Activated naive CD8-positive, alpha-beta T cell treated with anti-CD3 and anti-CD28 coated beads, Interleukin-2, amount 10 ng/mL, durations not matched to agents 7 days and 5 days (primary cell): ENCODE measurements at regions not wholly inside any gene's neighbourhood (a gene's known extent, or its start where the extent isn't known, plus 50 kb on each side); places are given as distances from the start of the nearest gene placed in this dataset.
A peak's percentile ranks its signal among the peaks of the same experiment; 100 is the strongest.

ENCODE experiments used
- ATAC-seq: fragments of 150-1000 bp; cut with Tn5 transposase; one replicate; pipeline ENCODE4 v1.10.0; 2021; ENCODE audit warnings: low read depth, moderate library complexity
- POLR2A ChIA-PET: fragments of 350-600 bp; sonication (Branson Sonifier 250); formaldehyde crosslinking; loops from one replicate; lab custom pipeline; 2021; ENCODE audit warnings: antibody characterized with exemption; lab: Charles Lee
- DNase-seq: peaks from one replicate; pipeline ENCODE4 v3.0.0; 2021
- H3K27ac Mint-ChIP-seq: one replicate; pipeline ENCODE4 v1.8.0; 2022; ENCODE audit warnings: mild to moderate bottlenecking, mixed read lengths
- H3K27me3 Mint-ChIP-seq: one replicate; pipeline ENCODE4 v1.8.0; 2022; ENCODE audit warnings: mild to moderate bottlenecking, moderate library complexity, mixed read lengths
- H3K36me3 Mint-ChIP-seq: one replicate; pipeline ENCODE4 v1.8.0; 2021; ENCODE audit warnings: mild to moderate bottlenecking, mixed read lengths
- H3K4me1 Mint-ChIP-seq: one replicate; pipeline ENCODE4 v1.8.0; 2021; ENCODE audit warnings: mixed read lengths
- H3K4me3 Mint-ChIP-seq: one replicate; pipeline ENCODE4 v1.8.0; 2022; ENCODE audit warnings: mild to moderate bottlenecking, moderate library complexity, mixed read lengths
- H3K9me3 Mint-ChIP-seq: one replicate; pipeline ENCODE4 v1.8.0; 2021; ENCODE audit warnings: mixed read lengths

GRCh38 chr15:91465696-91466095 is 365.6 kb downstream of the SV2B start:
- peaks cover 39% of the 10 kb centered on the region for H3K4me1 Mint-ChIP-seq

GRCh38 chr15:91468871-91469580 is 369.0 kb downstream of the SV2B start:
- Mint-ChIP-seq H3K36me3 (peaks cover 45% of the 10 kb centered on the region), H3K9me3 (peaks cover 8% of the 10 kb centered on the region), H3K4me1 (peaks cover 53% of the 10 kb centered on the region), H3K27me3 (no peaks in the 10 kb centered on the region), H3K27ac (peak overlapping the region; percentile 99), H3K4me3 (peak overlapping the region; percentile 72)
- ATAC-seq (no peak), DNase-seq (no peak)
- POLR2A ChIA-PET = interaction anchor here (0.6 to 2.2 kb wide), 10 partner anchors 11 to 385 kb away, joined by 3 to 15 read pairs (median 3); partner anchors contain the start of gene SLCO3A1

More at GRCh38 chr15:91465696-91466095, 365.6 kb downstream of the SV2B start:
- ATAC-seq (no peak), DNase-seq (no peak)
- H3K9me3 Mint-ChIP-seq = peaks cover 8% of the 10 kb centered on the region
- H3K27ac Mint-ChIP-seq = no peak overlapping the region
- H3K27me3 Mint-ChIP-seq = no peaks in the 10 kb centered on the region
- H3K36me3 Mint-ChIP-seq = peaks cover 41% of the 10 kb centered on the region
- POLR2A ChIA-PET = interaction anchor here (0.6 kb wide), 1 partner anchor 156 kb away, joined by 6 read pairs; no protein-coding TSS in a partner anchor
- H3K4me3 Mint-ChIP-seq = no peak overlapping the region

GRCh38 chr15:91469632-91470567 is 369.8 kb downstream of the SV2B start:
- peak overlapping the region; percentile 72 for H3K4me3 Mint-ChIP-seq
- H3K9me3 Mint-ChIP-seq = peaks cover 10% of the 10 kb centered on the region
- ATAC-seq (peak; percentile 86), DNase-seq (peak; percentile 75)
- H3K4me1 Mint-ChIP-seq = peaks cover 55% of the 10 kb centered on the region
- H3K27ac Mint-ChIP-seq = peak overlapping the region; percentile 99
- POLR2A ChIA-PET = interaction anchor here (0.6 to 2.2 kb wide), 17 partner anchors 10 to 384 kb away, joined by 3 to 15 read pairs (median 3); partner anchors contain the start of gene SLCO3A1
- no peaks in the 10 kb centered on the region for H3K27me3 Mint-ChIP-seq
- peaks cover 51% of the 10 kb centered on the region for H3K36me3 Mint-ChIP-seq

DNA sequence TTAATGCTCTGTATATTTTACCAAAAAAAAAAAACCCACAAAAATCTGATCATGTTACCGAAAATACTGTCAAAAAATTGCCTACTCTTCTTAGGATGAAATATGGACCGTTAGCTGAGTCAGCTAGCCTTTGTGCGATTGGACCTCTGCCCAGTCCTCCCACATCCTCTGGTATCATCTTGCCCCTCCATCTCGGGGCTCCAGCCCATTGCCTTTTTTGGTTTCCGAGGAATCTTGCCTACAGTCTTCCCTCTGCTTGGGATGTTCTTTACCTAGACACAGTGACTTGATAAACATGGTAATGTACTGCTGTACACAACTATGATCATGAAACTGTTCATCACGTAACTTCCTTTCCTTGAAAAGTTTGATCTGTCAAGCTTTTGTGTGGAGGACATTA is 371.4 kb downstream of the SV2B start:
- Mint-ChIP-seq H3K27ac (peak overlapping the region; percentile 99), H3K9me3 (peaks cover 6% of the 10 kb centered on the region), H3K36me3 (peaks cover 55% of the 10 kb centered on the region), H3K4me1 (peaks cover 59% of the 10 kb centered on the region), H3K4me3 (peak overlapping the region; percentile 72), H3K27me3 (no peaks in the 10 kb centered on the region)
- DNase-seq (no peak), ATAC-seq (no peak)
- POLR2A ChIA-PET = interaction anchor here (0.8 to 2.0 kb wide), 10 partner anchors 8 to 168 kb away, joined by 3 to 12 read pairs (median 6); no protein-coding TSS in a partner anchor

DNA sequence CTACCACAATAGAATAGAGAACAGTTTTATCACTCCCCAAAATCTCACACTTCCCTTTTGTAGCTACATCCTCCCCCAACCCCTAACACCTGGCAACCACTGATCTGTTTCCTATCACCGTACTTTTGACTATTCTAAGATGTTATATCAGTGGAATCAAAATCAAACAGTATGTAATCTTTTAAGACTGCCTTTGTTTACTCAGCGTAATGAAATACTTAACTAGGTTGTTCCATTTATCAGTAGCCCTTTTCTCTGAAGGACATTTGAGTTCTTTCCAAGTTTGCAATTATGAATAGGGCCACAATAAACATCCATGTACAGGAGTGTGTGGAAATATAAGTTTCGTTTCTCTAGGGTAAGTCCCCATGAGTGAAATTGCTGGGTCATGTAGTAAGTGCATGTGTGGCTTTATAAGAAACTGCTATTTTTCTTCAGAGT is 372.3 kb downstream of the SV2B start:
- ATAC-seq (peak; percentile 38), DNase-seq (no peak)
- POLR2A ChIA-PET = interaction anchor here (0.7 to 2.0 kb wide), 10 partner anchors 8 to 163 kb away, joined by 3 to 11 read pairs (median 4); no protein-coding TSS in a partner anchor
- H3K27ac Mint-ChIP-seq = peak overlapping the region; percentile 92
- H3K9me3 Mint-ChIP-seq = peaks cover 12% of the 10 kb centered on the region
- H3K4me1 Mint-ChIP-seq = peaks cover 63% of the 10 kb centered on the region
- H3K36me3 Mint-ChIP-seq = peaks cover 61% of the 10 kb centered on the region
- no peaks in the 10 kb centered on the region for H3K27me3 Mint-ChIP-seq
- H3K4me3 Mint-ChIP-seq = peak overlapping the region; percentile 83

- Mint-ChIP-seq H3K4me1 (peaks cover 54% of the 10 kb centered on the region), H3K27me3 (no peaks in the 10 kb centered on the region), H3K36me3 (peaks cover 61% of the 10 kb centered on the region), H3K9me3 (peaks cover 15% of the 10 kb centered on the region), H3K27ac (peak overlapping the region; percentile 92), H3K4me3 (peak overlapping the region; percentile 41)
- ATAC-seq (no peak), DNase-seq (no peak)
- POLR2A ChIA-PET = interaction anchor here (0.6 kb wide), 1 partner anchor 503 kb away, joined by 3 read pairs; no protein-coding TSS in a partner anchor
Measured at GRCh38 chr15:91473894-91474545, 374.0 kb downstream of the SV2B start.

GRCh38 chr15:91476861-91477260 is 376.6 kb upstream of the SLCO3A1 start:
- Mint-ChIP-seq H3K27me3 (no peaks in the 10 kb centered on the region), H3K9me3 (peaks cover 21% of the 10 kb centered on the region), H3K27ac (no peak overlapping the region), H3K36me3 (peaks cover 63% of the 10 kb centered on the region), H3K4me3 (no peak overlapping the region), H3K4me1 (peaks cover 49% of the 10 kb centered on the region)
- DNase-seq = no peak
- ATAC-seq = no peak
- POLR2A ChIA-PET = no interaction called here

DNA sequence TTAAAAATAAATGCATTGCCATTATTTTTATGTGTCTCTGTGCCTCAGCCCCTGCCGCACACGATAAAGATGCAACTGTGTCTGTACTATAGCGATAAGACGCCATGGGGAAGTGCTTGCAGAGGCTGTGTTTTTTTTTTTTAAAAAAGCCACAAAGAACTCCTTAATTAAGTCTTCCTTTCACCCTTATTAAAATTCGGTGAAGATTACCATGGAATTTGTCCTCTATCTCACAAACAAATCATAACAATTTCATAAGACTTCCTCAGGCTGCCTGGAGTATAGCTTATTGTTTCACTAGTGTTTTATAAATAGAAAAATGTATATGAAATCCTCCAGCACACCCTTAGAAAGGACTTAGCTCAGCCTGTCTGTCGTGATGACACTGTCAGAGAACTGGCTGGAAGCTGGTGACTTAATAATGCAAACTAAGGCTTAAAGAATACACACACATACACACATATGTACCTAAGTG is 374.8 kb upstream of the SLCO3A1 start:
- Mint-ChIP-seq H3K36me3 (peaks cover 59% of the 10 kb centered on the region), H3K4me3 (no peak overlapping the region), H3K27ac (peak overlapping the region; percentile 32), H3K9me3 (peaks cover 21% of the 10 kb centered on the region), H3K4me1 (peaks cover 56% of the 10 kb centered on the region), H3K27me3 (no peaks in the 10 kb centered on the region)
- DNase-seq (no peak), ATAC-seq (no peak)
- POLR2A ChIA-PET = no interaction called here

DNA sequence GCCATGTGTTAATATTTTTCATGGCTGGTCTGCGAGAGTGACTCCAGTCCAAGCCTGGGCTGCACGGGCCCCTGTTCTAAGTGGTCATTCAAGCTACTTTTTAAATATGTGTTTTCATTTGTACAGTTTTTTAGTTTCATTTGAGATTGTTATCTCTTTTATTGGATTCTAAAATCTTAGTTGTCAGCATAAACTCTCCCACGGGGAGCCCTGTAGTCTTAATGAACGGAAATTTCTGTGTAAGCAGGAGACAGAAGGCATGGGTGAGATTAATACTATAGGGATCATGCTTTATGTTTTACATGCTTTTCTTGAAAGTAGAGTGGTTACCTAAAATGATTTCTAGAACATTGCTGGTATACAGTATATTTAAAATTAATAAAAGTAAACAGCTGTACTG is 373.1 kb upstream of the SLCO3A1 start:
- peaks cover 65% of the 10 kb centered on the region for H3K4me1 Mint-ChIP-seq
- H3K9me3 Mint-ChIP-seq = peaks cover 19% of the 10 kb centered on the region
- POLR2A ChIA-PET = interaction anchor here (0.7 to 1.3 kb wide), 5 partner anchors 9 to 1215 kb away, joined by 3 to 8 read pairs (median 3); partner anchors contain the start of gene NGRN
- no peak overlapping the region for H3K4me3 Mint-ChIP-seq
- no peaks in the 10 kb centered on the region for H3K27me3 Mint-ChIP-seq
- DNase-seq = no peak
- no peak for ATAC-seq
- peaks cover 59% of the 10 kb centered on the region for H3K36me3 Mint-ChIP-seq
- peak overlapping the region; percentile 84 for H3K27ac Mint-ChIP-seq

GRCh38 chr15:91482799-91483198 is 370.7 kb upstream of the SLCO3A1 start:
- DNase-seq (no peak), ATAC-seq (peak; percentile 83)
- peak overlapping the region; percentile 79 for H3K27ac Mint-ChIP-seq
- no peaks in the 10 kb centered on the region for H3K27me3 Mint-ChIP-seq
- peaks cover 58% of the 10 kb centered on the region for H3K36me3 Mint-ChIP-seq
- peaks cover 58% of the 10 kb centered on the region for H3K4me1 Mint-ChIP-seq
- peaks cover 12% of the 10 kb centered on the region for H3K9me3 Mint-ChIP-seq
- peak overlapping the region; percentile 41 for H3K4me3 Mint-ChIP-seq
- POLR2A ChIA-PET = interaction anchor here (0.6 to 1.8 kb wide), 4 partner anchors 10 to 171 kb away, joined by 4 to 5 read pairs (median 4); no protein-coding TSS in a partner anchor

DNA sequence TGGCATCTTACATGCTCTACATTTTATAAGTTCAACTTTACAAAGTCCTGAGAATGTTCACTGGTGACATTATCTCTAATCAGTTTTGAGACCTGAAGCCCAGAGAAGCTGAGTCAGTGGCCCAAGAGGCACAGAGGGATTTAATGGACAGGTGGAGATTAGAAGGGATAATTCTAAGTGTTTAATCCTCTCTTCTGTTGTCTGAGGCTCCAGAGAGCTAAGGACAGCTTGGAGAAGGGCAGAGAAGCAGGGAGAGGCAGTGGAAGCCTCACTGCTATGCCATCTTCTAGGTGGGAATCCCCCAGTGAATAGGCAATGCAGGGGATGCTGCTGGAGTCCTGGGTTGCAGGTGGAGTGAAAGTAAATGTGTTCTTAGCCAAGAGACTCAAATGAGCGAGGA is 369.4 kb upstream of the SLCO3A1 start:
- Mint-ChIP-seq H3K27me3 (no peaks in the 10 kb centered on the region), H3K27ac (peak overlapping the region; percentile 85), H3K36me3 (peaks cover 61% of the 10 kb centered on the region), H3K4me1 (peaks cover 52% of the 10 kb centered on the region), H3K4me3 (no peak overlapping the region), H3K9me3 (peaks cover 13% of the 10 kb centered on the region)
- POLR2A ChIA-PET = interaction anchor here (0.6 to 1.8 kb wide), 4 partner anchors 12 to 172 kb away, joined by 3 to 6 read pairs (median 4); no protein-coding TSS in a partner anchor
- no peak for ATAC-seq
- DNase-seq = no peak

DNA sequence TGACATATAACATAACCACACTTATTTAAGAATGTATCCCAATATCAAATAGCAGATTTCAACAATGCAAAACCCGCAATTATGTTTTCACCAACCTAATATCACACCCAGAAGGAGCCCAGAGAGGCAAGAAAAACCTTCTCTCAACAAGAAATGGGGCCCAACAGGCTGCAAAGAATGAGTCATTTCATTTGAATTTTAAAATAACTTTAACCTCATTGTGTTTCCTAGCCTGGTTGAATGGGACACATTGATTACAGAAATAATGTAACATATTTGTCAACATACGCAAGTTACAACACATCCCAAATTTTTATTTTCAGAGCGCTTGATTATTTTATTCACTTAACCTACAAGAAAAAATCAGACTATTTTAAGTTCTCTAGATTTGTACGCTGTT is 365.1 kb upstream of the SLCO3A1 start:
- H3K4me1 Mint-ChIP-seq = peaks cover 31% of the 10 kb centered on the region
- peaks cover 2% of the 10 kb centered on the region for H3K27me3 Mint-ChIP-seq
- DNase-seq (no peak), ATAC-seq (no peak)
- POLR2A ChIA-PET = interaction anchor here (1.1 kb wide), 1 partner anchor 176 kb away, joined by 3 read pairs; no protein-coding TSS in a partner anchor
- H3K9me3 Mint-ChIP-seq = peaks cover 13% of the 10 kb centered on the region
- H3K4me3 Mint-ChIP-seq = no peak overlapping the region
- H3K27ac Mint-ChIP-seq = no peak overlapping the region
- peaks cover 55% of the 10 kb centered on the region for H3K36me3 Mint-ChIP-seq
